IMR-90 (cell line): ENCODE measurements at regions not wholly inside any gene's neighbourhood (a gene's known extent, or its start where the extent isn't known, plus 50 kb on each side); places are given as distances from the start of the nearest gene placed in this dataset.

Experiments
- ATAC-seq: fragments of 200-7000 bp; cut with Tn5 transposase; 2 replicates; pipeline ENCODE4 v1.9.1; 2020; ENCODE audit warnings: low read depth, mild to moderate bottlenecking, moderate library complexity
- BruUV-seq: library from RNA; stranded (reverse); fragments of 400-500 nt; replicated peaks from 2 replicates; lab custom pipeline; 2021; lab: Mats Ljungman, UMichigan
- CTCF ChIA-PET: fragments of 300-600 bp; formaldehyde crosslinking; extraction: SDS; loops from one replicate; lab custom pipeline; 2021; ENCODE audit warnings: antibody characterized with exemption; lab: Yijun Ruan, JAX
- POLR2A ChIA-PET: fragments of 300-600 bp; sonication (Branson Sonifier 250); formaldehyde crosslinking; loops from one replicate; lab custom pipeline; 2022; ENCODE audit warnings: antibody characterized with exemption; ENCODE audit not compliant: unreplicated experiment; lab: Charles Lee
- DNase-seq: peaks from one replicate; pipeline ENCODE4 v3.0.0; 2013
- H2AFZ ChIP-seq: replicated peaks from 2 replicates; pipeline ENCODE3; 2013; ENCODE audit warnings: low read length, mild to moderate bottlenecking; ENCODE audit not compliant: poor library complexity
- H2AK5ac ChIP-seq: 2 replicates; pipeline ENCODE4 v1.6.1; 2013; ENCODE audit warnings: low read depth, low read length, inconsistent platforms
- H2AK9ac ChIP-seq: replicated peaks from 2 replicates; pipeline ENCODE3; 2013; ENCODE audit warnings: mild to moderate bottlenecking, low read depth, low read length, moderate library complexity; ENCODE audit not compliant: poor library complexity
- H2BK120ac ChIP-seq: 2 replicates; pipeline ENCODE4 v1.6.1; 2013; ENCODE audit warnings: low read depth, low read length, inconsistent platforms
- H2BK15ac ChIP-seq: 3 replicates; pipeline ENCODE4 v1.6.1; 2013; ENCODE audit warnings: low read depth, low read length, inconsistent platforms
- H2BK20ac ChIP-seq: 2 replicates; pipeline ENCODE4 v1.6.1; 2013; ENCODE audit warnings: low read depth, mild to moderate bottlenecking, inconsistent platforms, low read length, moderate library complexity
- H2BK5ac ChIP-seq: 2 replicates; pipeline ENCODE4 v1.6.1; 2013; ENCODE audit warnings: mild to moderate bottlenecking, low read depth, low read length, inconsistent platforms; ENCODE audit not compliant: poor library complexity, severe bottlenecking
- H3K14ac ChIP-seq: replicated peaks from 2 replicates; pipeline ENCODE4 v1.6.1; 2013; ENCODE audit warnings: low read depth, low read length, inconsistent platforms
- H3K18ac ChIP-seq: 2 replicates; pipeline ENCODE4 v1.6.1; 2013; ENCODE audit warnings: low read depth, low read length, control low read depth
- H3K23ac ChIP-seq: 2 replicates; pipeline ENCODE4 v1.6.1; 2013; ENCODE audit warnings: low read depth, low read length, inconsistent platforms
- H3K27ac ChIP-seq: 2 replicates; pipeline ENCODE4 v1.5.1; 2013; ENCODE audit warnings: mild to moderate bottlenecking, control low read depth, low read length; ENCODE audit not compliant: insufficient read depth
- H3K27me3 ChIP-seq: 2 replicates; pipeline ENCODE4 v1.6.1; 2013; ENCODE audit warnings: low read length; ENCODE audit not compliant: control insufficient read depth, insufficient read depth
- H3K36me3 ChIP-seq: 2 replicates; pipeline ENCODE4 v1.6.1; 2013; ENCODE audit warnings: low read length, mixed read lengths; ENCODE audit not compliant: control insufficient read depth, insufficient read depth
- H3K4ac ChIP-seq: 2 replicates; pipeline ENCODE4 v1.6.1; 2013; ENCODE audit warnings: low read depth, low read length, inconsistent platforms
- H3K4me1 ChIP-seq: 2 replicates; pipeline ENCODE4 v1.6.1; 2013; ENCODE audit warnings: low read length, mixed read lengths; ENCODE audit not compliant: control insufficient read depth, insufficient read depth
- H3K4me2 ChIP-seq: 2 replicates; pipeline ENCODE4 v1.6.1; 2013; ENCODE audit warnings: low read depth, mild to moderate bottlenecking, control low read depth, low read length, moderate library complexity
- H3K4me3 ChIP-seq: 2 replicates; pipeline ENCODE4 v1.5.1; 2013; ENCODE audit warnings: low read depth, mild to moderate bottlenecking, control low read depth, low read length, moderate library complexity; ENCODE audit not compliant: insufficient read depth
- H3K56ac ChIP-seq: 2 replicates; pipeline ENCODE4 v1.6.1; 2013; ENCODE audit warnings: low read length, inconsistent platforms; ENCODE audit not compliant: insufficient read depth; ENCODE audit errors: extremely low read depth
- H3K79me1 ChIP-seq, 2 experiments: 2 replicates each; pipeline ENCODE4 v1.6.1; 2013; ENCODE audit warnings: low read length in 2 of 2, inconsistent platforms in 1 of 2, low read depth in 1 of 2
- H3K9ac ChIP-seq: 2 replicates; pipeline ENCODE4 v1.6.1; 2013; ENCODE audit warnings: low read depth, low read length, control low read depth
- H3K9me1 ChIP-seq: 2 replicates; pipeline ENCODE4 v1.6.1; 2013; ENCODE audit warnings: low read length, inconsistent platforms; ENCODE audit not compliant: insufficient read depth
- H3K9me3 ChIP-seq: 2 replicates; pipeline ENCODE4 v1.6.1; 2013; ENCODE audit warnings: low read length; ENCODE audit not compliant: control insufficient read depth, insufficient read depth
- H4K20me1 ChIP-seq: 2 replicates; pipeline ENCODE4 v1.6.1; 2013; ENCODE audit warnings: low read length, inconsistent platforms; ENCODE audit not compliant: insufficient read depth
- H4K5ac ChIP-seq: 2 replicates; pipeline ENCODE4 v1.6.1; 2013; ENCODE audit warnings: mild to moderate bottlenecking, low read depth, low read length, control low read depth
- H4K8ac ChIP-seq, 2 experiments: 2 replicates each; pipeline ENCODE4 v1.6.1; 2013; ENCODE audit warnings: low read depth in 2 of 2, low read length in 2 of 2, control low read depth in 1 of 2, inconsistent platforms in 1 of 2
- H4K91ac ChIP-seq: 2 replicates; pipeline ENCODE4 v1.6.1; 2013; ENCODE audit warnings: low read depth, low read length, inconsistent platforms; ENCODE audit not compliant: insufficient read depth
- CHD1 ChIP-seq: IDR thresholded peaks from 2 replicates; pipeline ENCODE4 v1.6.1; 2012; ENCODE audit warnings: low read depth, low read length, improper control_type of control experiment
- ELK1 ChIP-seq: fragments of 150-350 bp; IDR thresholded peaks from 2 replicates; pipeline ENCODE4 v1.6.1; 2016; ENCODE audit warnings: low read depth, mild to moderate bottlenecking, low read length, moderate library complexity, borderline replicate concordance
- FOS ChIP-seq: fragments of 150-350 bp; IDR thresholded peaks from 2 replicates; pipeline ENCODE4 v1.6.1; 2016; ENCODE audit warnings: low read depth, low read length
- MAFK ChIP-seq: IDR thresholded peaks from 2 replicates; pipeline ENCODE4 v1.6.1; 2012; ENCODE audit warnings: low read depth, low read length, improper control_type of control experiment
- MAZ ChIP-seq: IDR thresholded peaks from 2 replicates; pipeline ENCODE4 v1.6.1; 2012; ENCODE audit warnings: low read depth, mild to moderate bottlenecking, low read length, improper control_type of control experiment, moderate library complexity, borderline replicate concordance
- MXI1 ChIP-seq: IDR thresholded peaks from 2 replicates; pipeline ENCODE4 v1.6.1; 2012; ENCODE audit warnings: low read depth, mild to moderate bottlenecking, low read length, moderate library complexity, borderline replicate concordance
- NFE2L2 ChIP-seq: fragments of 150-350 bp; IDR thresholded peaks from 2 replicates; pipeline ENCODE4 v1.6.1; 2016; ENCODE audit warnings: low read depth, mild to moderate bottlenecking, low read length
- RAD21 ChIP-seq: IDR thresholded peaks from 2 replicates; pipeline ENCODE4 v1.6.1; 2012; ENCODE audit warnings: low read length, improper control_type of control experiment
- RCOR1 ChIP-seq: IDR thresholded peaks from 2 replicates; pipeline ENCODE4 v1.6.1; 2012; ENCODE audit warnings: mild to moderate bottlenecking, low read length, improper control_type of control experiment; ENCODE audit not compliant: insufficient replicate concordance
- RFX5 ChIP-seq: IDR thresholded peaks from 2 replicates; pipeline ENCODE4 v1.8.0; 2012; ENCODE audit warnings: low read depth, mild to moderate bottlenecking, low read length, moderate library complexity
- SMC3 ChIP-seq: fragments of 150-350 bp; IDR thresholded peaks from 2 replicates; pipeline ENCODE4 v1.6.1; 2016; ENCODE audit warnings: low read depth, mild to moderate bottlenecking, antibody characterized with exemption, low read length, moderate library complexity
- USF2 ChIP-seq: fragments of 150-350 bp; IDR thresholded peaks from 2 replicates; pipeline ENCODE4 v1.6.1; 2017; ENCODE audit warnings: mild to moderate bottlenecking, antibody characterized with exemption, low read length, low read depth
- dilution Hi-C: fragments of 300-500 bp; cut with HindIII; formaldehyde crosslinking; loops from one replicate; pipeline ENCODE4 v1.14.3; 2018; ENCODE audit warnings: low sequenced_read_pairs; ENCODE audit not compliant: unreplicated experiment
- in situ Hi-C: fragments of 300-500 bp; cut with MboI; formaldehyde crosslinking; loops from 3 replicates; pipeline ENCODE4 v1.14.3; 2019; ENCODE audit warnings: low sequenced_read_pairs, inconsistent platforms, mixed read lengths
- intact Hi-C: fragments of 100-400 bp; cut with micrococcal nuclease; formaldehyde crosslinking; loops from 2 replicates; pipeline ENCODE4 v1.10.0; 2022

GRCh38 chr6:86775893-86776292 lies 161.4 kb upstream of the HTR1E start:
- ATAC-seq (no peak), DNase-seq (no peak)
- no peak overlapping the region for H3K14ac ChIP-seq
- H3K4ac ChIP-seq = no peak overlapping the region
- H3K4me2 ChIP-seq = no peak overlapping the region
- CTCF ChIA-PET = no interaction called here
- no peak overlapping the region for H2BK120ac ChIP-seq
- intact Hi-C loops = no loop called here
- H4K5ac ChIP-seq = no peak overlapping the region
- no peak overlapping the region for H3K4me3 ChIP-seq
- no peaks in the 10 kb centered on the region for H3K9me1 ChIP-seq
- no peak overlapping the region for H3K27ac ChIP-seq
- no peak overlapping the region for H3K18ac ChIP-seq
- H3K36me3 ChIP-seq = no peaks in the 10 kb centered on the region
- H2AFZ ChIP-seq = no peak overlapping the region
- H2BK20ac ChIP-seq = no peak overlapping the region
- H3K9me3 ChIP-seq = no peaks in the 10 kb centered on the region; the same call in 1 of the 2 replicates
- TF ChIP-seq MAZ = no peak
- no peak for TF ChIP-seq USF2
- no peak for TF ChIP-seq FOS
- TF ChIP-seq MXI1 = no peak
- TF ChIP-seq RAD21 = no peak
- TF ChIP-seq MAFK = no peak
- no peak for TF ChIP-seq NFE2L2
- no peak for TF ChIP-seq RFX5
- TF ChIP-seq CHD1 = no peak
- no peak for TF ChIP-seq RCOR1
- no peak for TF ChIP-seq ELK1
- TF ChIP-seq SMC3 = no peak
- no peak overlapping the region for H2BK15ac ChIP-seq
- in situ Hi-C loops = no loop called here
- H2AK9ac ChIP-seq = no peak overlapping the region
- POLR2A ChIA-PET = no interaction called here
- no peak overlapping the region for H2BK5ac ChIP-seq
- H3K23ac ChIP-seq = no peak overlapping the region
- H3K27me3 ChIP-seq = no peaks in the 10 kb centered on the region
- no peak overlapping the region for H3K56ac ChIP-seq
- dilution Hi-C loops = no loop called here
- no peaks in the 10 kb centered on the region for H3K4me1 ChIP-seq
- H3K79me1 ChIP-seq = no peaks in the 10 kb centered on the region
- BruUV-seq = no TSS peak
- no peak overlapping the region for H3K9ac ChIP-seq
- H4K20me1 ChIP-seq = no peaks in the 10 kb centered on the region
- H2AK5ac ChIP-seq = no peak overlapping the region
- H4K8ac ChIP-seq = no peak overlapping the region
- no peak overlapping the region for H4K91ac ChIP-seq
